ENCODE measurements at regions not wholly inside any gene's neighbourhood (a gene's known extent, or its start where the extent isn't known, plus 50 kb on each side); places are given as distances from the start of the nearest gene placed in this dataset.

DNA sequence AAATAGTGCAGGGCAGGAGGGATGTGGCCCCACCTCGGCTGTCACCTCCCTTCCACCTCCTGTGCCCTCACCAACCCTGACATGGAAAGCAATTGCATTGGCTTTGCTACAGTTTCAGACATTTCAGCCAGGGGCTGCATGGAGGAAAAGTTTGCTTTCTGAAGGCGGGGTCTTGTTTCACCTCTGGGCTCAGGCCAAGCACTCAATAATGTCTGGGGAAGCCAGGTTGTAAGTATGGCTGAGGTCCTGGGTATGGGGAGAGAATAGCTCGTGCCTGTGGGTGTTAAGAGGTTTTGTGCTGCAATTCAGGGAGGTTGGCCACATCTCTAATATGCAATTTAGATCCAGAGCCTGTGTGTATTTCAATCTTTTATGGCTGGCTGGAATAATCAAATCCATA lies 238.4 kb upstream of the MKI67 start:
- no peak for DNase-seq
- TF ChIP-seq, protein P1, sequence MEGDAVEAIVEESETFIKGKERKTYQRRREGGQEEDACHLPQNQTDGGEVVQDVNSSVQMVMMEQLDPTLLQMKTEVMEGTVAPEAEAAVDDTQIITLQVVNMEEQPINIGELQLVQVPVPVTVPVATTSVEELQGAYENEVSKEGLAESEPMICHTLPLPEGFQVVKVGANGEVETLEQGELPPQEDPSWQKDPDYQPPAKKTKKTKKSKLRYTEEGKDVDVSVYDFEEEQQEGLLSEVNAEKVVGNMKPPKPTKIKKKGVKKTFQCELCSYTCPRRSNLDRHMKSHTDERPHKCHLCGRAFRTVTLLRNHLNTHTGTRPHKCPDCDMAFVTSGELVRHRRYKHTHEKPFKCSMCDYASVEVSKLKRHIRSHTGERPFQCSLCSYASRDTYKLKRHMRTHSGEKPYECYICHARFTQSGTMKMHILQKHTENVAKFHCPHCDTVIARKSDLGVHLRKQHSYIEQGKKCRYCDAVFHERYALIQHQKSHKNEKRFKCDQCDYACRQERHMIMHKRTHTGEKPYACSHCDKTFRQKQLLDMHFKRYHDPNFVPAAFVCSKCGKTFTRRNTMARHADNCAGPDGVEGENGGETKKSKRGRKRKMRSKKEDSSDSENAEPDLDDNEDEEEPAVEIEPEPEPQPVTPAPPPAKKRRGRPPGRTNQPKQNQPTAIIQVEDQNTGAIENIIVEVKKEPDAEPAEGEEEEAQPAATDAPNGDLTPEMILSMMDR (IDR thresholded peaks at IDR 0.05; ENCODE audit: borderline replicate concordance, extremely low read depth, low read length, poor library complexity, severe bottlenecking) = no peak
- TF ChIP-seq EZH2 (IDR thresholded peaks at IDR 0.05; ENCODE audit: borderline replicate concordance, low read depth, low read length, severe bottlenecking) = no peak
- H3K4me1 ChIP-seq (ENCODE audit: insufficient read depth, low read length) = no peaks in the 10 kb centered on the region
- H2AFZ ChIP-seq (ENCODE audit: low read depth, low read length) = no peak overlapping the region
- H3K9ac ChIP-seq (ENCODE audit: low read depth, low read length) = no peak overlapping the region
- ATAC-seq (ENCODE audit: insufficient read depth, low read depth) = no peak
- no peaks in the 10 kb centered on the region for H3K9me3 ChIP-seq (ENCODE audit: insufficient read depth, low read length, severe bottlenecking)
- no peak overlapping the region for H3K4me3 ChIP-seq (ENCODE audit: low read depth in 1 of 2, low read length in 2 of 2)
- no peak overlapping the region for H3K4me2 ChIP-seq (ENCODE audit: insufficient read depth, low read length)
- peaks cover 15% of the 10 kb centered on the region for H3K27me3 ChIP-seq (ENCODE audit: insufficient read depth, low read length, poor library complexity)
- H3K27ac ChIP-seq (ENCODE audit: low read length) = no peak overlapping the region
- H3K36me3 ChIP-seq (ENCODE audit: insufficient read depth, low read length) = no peaks in the 10 kb centered on the region
- no peaks in the 10 kb centered on the region for H3K79me2 ChIP-seq (ENCODE audit: insufficient read depth, low read length)
- no peaks in the 10 kb centered on the region for H4K20me1 ChIP-seq (ENCODE audit: insufficient read depth, low read length)

DNA sequence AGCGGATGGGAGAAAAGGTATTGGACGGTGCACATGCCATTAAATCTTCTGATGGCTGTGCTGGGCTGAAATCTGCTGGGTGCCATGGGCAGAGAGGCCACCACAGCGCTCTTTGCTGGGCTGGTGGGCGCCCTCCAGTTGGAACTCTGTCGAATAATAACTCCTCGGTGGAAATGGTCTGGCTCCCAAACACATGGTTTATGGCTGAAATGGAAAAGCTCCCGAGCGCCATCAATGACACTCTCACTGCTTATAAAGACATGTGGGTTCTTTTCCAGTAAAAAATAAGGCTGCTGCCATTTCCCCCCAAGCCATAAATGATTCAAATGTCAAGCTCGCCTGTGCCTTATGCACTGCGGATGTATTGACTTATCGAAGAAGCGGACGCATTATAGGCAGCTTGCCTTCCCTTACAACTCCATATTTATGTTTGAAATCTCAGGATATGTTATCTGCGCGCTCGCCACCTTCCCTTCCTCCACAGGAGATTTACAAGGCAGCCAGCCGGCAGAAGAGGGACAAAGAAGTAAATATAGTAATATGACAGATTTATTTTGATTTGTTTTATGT lies 239.0 kb upstream of the MKI67 start:
- TF ChIP-seq EZH2 (IDR thresholded peaks at IDR 0.05; ENCODE audit: borderline replicate concordance, low read depth, low read length, severe bottlenecking) = no peak
- TF ChIP-seq, protein P1 (IDR thresholded peaks at IDR 0.05; ENCODE audit: borderline replicate concordance, extremely low read depth, low read length, poor library complexity, severe bottlenecking) = no peak

DNA sequence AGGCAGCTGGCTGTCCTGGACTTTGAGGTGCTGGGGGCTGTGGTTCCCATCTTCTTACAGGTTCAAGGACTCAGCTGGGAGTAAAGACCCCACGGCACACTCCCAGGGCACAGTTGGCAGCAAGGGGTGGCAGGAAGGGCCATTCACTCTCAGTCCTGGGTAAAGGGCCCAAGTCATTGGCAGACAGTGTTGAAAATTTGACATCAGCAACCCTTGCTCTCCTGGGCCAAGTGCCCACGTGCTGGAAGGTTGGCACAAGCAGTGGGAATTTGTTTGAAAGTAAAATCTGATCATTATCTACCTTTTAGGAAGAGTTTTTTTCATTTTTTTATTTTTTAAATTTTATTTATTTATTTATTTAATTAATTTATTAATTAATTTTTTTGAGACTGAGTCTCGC lies 241.6 kb upstream of the MKI67 start:
- H3K79me2 ChIP-seq (ENCODE audit: insufficient read depth, low read length) = no peaks in the 10 kb centered on the region
- no peaks in the 10 kb centered on the region for H4K20me1 ChIP-seq (ENCODE audit: insufficient read depth, low read length)
- no peak for ATAC-seq (ENCODE audit: insufficient read depth, low read depth)
- no peak overlapping the region for H3K27ac ChIP-seq (ENCODE audit: low read length)
- DNase-seq = no peak
- H3K4me1 ChIP-seq (ENCODE audit: insufficient read depth, low read length) = no peaks in the 10 kb centered on the region
- no peak overlapping the region for H3K4me2 ChIP-seq (ENCODE audit: insufficient read depth, low read length)
- H3K36me3 ChIP-seq (ENCODE audit: insufficient read depth, low read length) = no peaks in the 10 kb centered on the region
- TF ChIP-seq, protein P1 (IDR thresholded peaks at IDR 0.05; ENCODE audit: borderline replicate concordance, extremely low read depth, low read length, poor library complexity, severe bottlenecking) = no peak
- TF ChIP-seq EZH2 (IDR thresholded peaks at IDR 0.05; ENCODE audit: borderline replicate concordance, low read depth, low read length, severe bottlenecking) = no peak
- H3K9me3 ChIP-seq (ENCODE audit: insufficient read depth, low read length, severe bottlenecking) = no peaks in the 10 kb centered on the region
- H2AFZ ChIP-seq (ENCODE audit: low read depth, low read length) = no peak overlapping the region
- H3K9ac ChIP-seq (ENCODE audit: low read depth, low read length) = no peak overlapping the region
- peaks cover 14% of the 10 kb centered on the region for H3K27me3 ChIP-seq (ENCODE audit: insufficient read depth, low read length, poor library complexity)
- no peak overlapping the region for H3K4me3 ChIP-seq (ENCODE audit: low read depth in 1 of 2, low read length in 2 of 2)

More for the DNA sequence above, 239.0 kb upstream of the MKI67 start:
- no peak overlapping the region for H3K4me2 ChIP-seq (ENCODE audit: insufficient read depth, low read length)
- no peak overlapping the region for H2AFZ ChIP-seq (ENCODE audit: low read depth, low read length)
- H3K9me3 ChIP-seq (ENCODE audit: insufficient read depth, low read length, severe bottlenecking) = no peaks in the 10 kb centered on the region
- H3K36me3 ChIP-seq (ENCODE audit: insufficient read depth, low read length) = no peaks in the 10 kb centered on the region
- H3K9ac ChIP-seq (ENCODE audit: low read depth, low read length) = no peak overlapping the region
- H3K27me3 ChIP-seq (ENCODE audit: insufficient read depth, low read length, poor library complexity) = peaks cover 15% of the 10 kb centered on the region
- no peak overlapping the region for H3K4me3 ChIP-seq (ENCODE audit: low read depth in 1 of 2, low read length in 2 of 2)
- H4K20me1 ChIP-seq (ENCODE audit: insufficient read depth, low read length) = no peaks in the 10 kb centered on the region
- H3K27ac ChIP-seq (ENCODE audit: low read length) = no peak overlapping the region
- ATAC-seq (ENCODE audit: insufficient read depth, low read depth) = no peak
- H3K79me2 ChIP-seq (ENCODE audit: insufficient read depth, low read length) = no peaks in the 10 kb centered on the region
- H3K4me1 ChIP-seq (ENCODE audit: insufficient read depth, low read length) = no peaks in the 10 kb centered on the region
- DNase-seq = no peak
